Ascending aorta (tissue), 2 donors: ENCODE measurements at regions not wholly inside any gene's neighbourhood (a gene's known extent, or its start where the extent isn't known, plus 50 kb on each side); places are given as distances from the start of the nearest gene placed in this dataset.
"Not testable (repeated sequence)": the region's sequence is repeated elsewhere in the genome, so short reads cannot be mapped to it uniquely, and the experiment has no call there.

Source experiments
- DNase-seq, 2 donors: peaks; one replicate each; pipeline ENCODE4 v3.0.0-alpha.2; 2019; ENCODE audit warnings: low spot score in 2 of 2
- H3K27ac ChIP-seq, 2 donors: fragments of 200-600 bp; sonication (generic); one replicate each; pipeline ENCODE4 v1.5.1; 2016 to 2017; ENCODE audit warnings: mild to moderate bottlenecking in 1 of 2
- H3K27me3 ChIP-seq: fragments of 200-600 bp; sonication (generic); one replicate; pipeline ENCODE4 v1.5.1; 2017
- H3K36me3 ChIP-seq, 2 donors: fragments of 200-600 bp; sonication (generic); one replicate each; pipeline ENCODE4 v1.5.1; 2016
- H3K4me1 ChIP-seq, 2 donors: fragments of 200-600 bp; sonication (generic); one replicate each; pipeline ENCODE4 v1.5.1; 2016 to 2017; ENCODE audit warnings: mild to moderate bottlenecking in 1 of 2
- H3K4me3 ChIP-seq, 2 donors: fragments of 200-600 bp; sonication (generic); one replicate each; pipeline ENCODE4 v1.5.1; 2016 to 2017; ENCODE audit warnings: mild to moderate bottlenecking in 1 of 2
- H3K9me3 ChIP-seq, 2 donors: fragments of 200-600 bp; sonication (generic); one replicate each; pipeline ENCODE4 v1.5.1; 2016
- intact Hi-C: fragments of 100-400 bp; cut with DNase I; formaldehyde crosslinking; loops from one replicate; pipeline ENCODE4 v1.15.1; 2023
- TF ChIP-seq, protein P1 (sequence below), 3 experiments: fragments of 200-600 bp in 2 of 3; fragments of 450-650 bp in 1 of 3; sonication (generic) in 2 of 3; IDR thresholded peaks; one replicate each; pipeline ENCODE4 v1.5.1; 2016 to 2019; ENCODE audit warnings: antibody characterized with exemption in 3 of 3, mild to moderate bottlenecking in 1 of 3, moderate library complexity in 1 of 3

DNA sequence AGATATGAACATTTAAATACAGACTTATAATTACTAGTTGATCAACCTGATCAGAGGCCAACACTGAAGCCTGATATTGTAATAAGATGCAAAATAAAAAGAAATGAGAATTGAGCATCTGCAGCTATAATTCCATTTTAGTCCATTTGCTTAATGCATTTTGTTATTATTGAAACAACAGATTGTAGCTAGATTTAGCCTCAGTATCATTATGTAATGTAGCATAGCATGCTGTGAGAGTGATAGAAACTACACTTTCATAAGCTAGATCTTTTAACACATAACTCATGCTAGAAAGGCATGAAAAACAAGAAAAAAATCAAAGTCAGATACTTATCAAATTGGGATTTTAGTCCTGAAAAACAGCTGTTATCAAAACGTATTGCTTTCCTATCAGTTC is 292.7 kb upstream of the ADARB2 start:
- no peak for DNase-seq
- H3K4me3 ChIP-seq, result no peak overlapping the region
- intact Hi-C loops, result no loop called here
- H3K4me1 ChIP-seq, result no peaks in the 10 kb centered on the region
- H3K36me3 ChIP-seq, result no peaks in the 10 kb centered on the region
- no peaks in the 10 kb centered on the region for H3K9me3 ChIP-seq
- H3K27ac ChIP-seq, result no peak overlapping the region
- H3K27me3 ChIP-seq, result no peaks in the 10 kb centered on the region
- TF ChIP-seq, protein P1, sequence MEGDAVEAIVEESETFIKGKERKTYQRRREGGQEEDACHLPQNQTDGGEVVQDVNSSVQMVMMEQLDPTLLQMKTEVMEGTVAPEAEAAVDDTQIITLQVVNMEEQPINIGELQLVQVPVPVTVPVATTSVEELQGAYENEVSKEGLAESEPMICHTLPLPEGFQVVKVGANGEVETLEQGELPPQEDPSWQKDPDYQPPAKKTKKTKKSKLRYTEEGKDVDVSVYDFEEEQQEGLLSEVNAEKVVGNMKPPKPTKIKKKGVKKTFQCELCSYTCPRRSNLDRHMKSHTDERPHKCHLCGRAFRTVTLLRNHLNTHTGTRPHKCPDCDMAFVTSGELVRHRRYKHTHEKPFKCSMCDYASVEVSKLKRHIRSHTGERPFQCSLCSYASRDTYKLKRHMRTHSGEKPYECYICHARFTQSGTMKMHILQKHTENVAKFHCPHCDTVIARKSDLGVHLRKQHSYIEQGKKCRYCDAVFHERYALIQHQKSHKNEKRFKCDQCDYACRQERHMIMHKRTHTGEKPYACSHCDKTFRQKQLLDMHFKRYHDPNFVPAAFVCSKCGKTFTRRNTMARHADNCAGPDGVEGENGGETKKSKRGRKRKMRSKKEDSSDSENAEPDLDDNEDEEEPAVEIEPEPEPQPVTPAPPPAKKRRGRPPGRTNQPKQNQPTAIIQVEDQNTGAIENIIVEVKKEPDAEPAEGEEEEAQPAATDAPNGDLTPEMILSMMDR (IDR thresholded peaks at IDR 0.05), result no peak

DNA sequence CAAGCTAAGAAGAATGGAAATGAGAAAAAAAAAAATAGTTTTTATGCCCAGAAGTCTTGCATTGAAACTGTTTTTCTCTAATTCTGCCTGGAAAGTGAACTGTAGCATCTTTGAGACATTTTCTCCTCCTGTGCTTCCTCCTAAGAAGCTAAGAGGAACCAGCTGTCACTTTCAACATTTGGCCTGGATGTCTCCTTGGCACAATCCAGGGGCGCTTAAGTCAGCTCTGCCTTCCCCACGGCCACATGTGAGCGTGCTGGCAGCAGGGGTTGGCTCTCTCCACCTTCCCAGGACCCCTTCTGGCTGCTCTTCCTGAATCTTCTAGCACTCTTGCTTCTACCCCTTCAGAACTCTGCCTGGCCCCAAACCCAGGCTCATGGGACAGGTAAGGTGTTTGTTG is 289.6 kb upstream of the ADARB2 start:
- intact Hi-C loops, result no loop called here
- H3K4me3 ChIP-seq, result no peak overlapping the region
- TF ChIP-seq, protein P1 (IDR thresholded peaks at IDR 0.05), result no peak
- H3K27ac ChIP-seq, result no peak overlapping the region
- no peak for DNase-seq
- no peaks in the 10 kb centered on the region for H3K27me3 ChIP-seq
- H3K9me3 ChIP-seq, result no peaks in the 10 kb centered on the region
- H3K36me3 ChIP-seq, result no peaks in the 10 kb centered on the region
- no peaks in the 10 kb centered on the region for H3K4me1 ChIP-seq

DNA sequence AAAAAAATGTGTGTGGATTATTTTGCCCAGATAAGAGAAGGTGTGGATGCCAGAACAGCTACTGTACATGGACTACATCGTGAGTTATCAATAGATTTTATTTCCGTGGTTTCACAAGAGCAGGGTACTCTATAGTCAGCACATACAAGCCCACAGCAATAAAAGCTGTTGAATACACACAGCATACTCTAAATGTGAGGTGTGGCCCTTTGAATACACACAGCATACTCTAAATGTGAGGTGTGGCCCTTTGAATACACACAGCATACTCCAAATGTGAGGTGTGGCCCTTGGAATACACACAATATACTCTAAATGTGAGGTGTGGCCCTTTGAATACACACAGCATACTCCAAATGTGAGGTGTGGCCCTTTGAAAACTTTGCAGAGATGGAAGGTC is 287.4 kb upstream of the ADARB2 start:
- intact Hi-C loops, H3K4me1 ChIP-seq, H3K4me3 ChIP-seq, H3K36me3 ChIP-seq, DNase-seq, H3K27ac ChIP-seq, H3K9me3 ChIP-seq, H3K27me3 ChIP-seq: not testable (repeated sequence)

DNA sequence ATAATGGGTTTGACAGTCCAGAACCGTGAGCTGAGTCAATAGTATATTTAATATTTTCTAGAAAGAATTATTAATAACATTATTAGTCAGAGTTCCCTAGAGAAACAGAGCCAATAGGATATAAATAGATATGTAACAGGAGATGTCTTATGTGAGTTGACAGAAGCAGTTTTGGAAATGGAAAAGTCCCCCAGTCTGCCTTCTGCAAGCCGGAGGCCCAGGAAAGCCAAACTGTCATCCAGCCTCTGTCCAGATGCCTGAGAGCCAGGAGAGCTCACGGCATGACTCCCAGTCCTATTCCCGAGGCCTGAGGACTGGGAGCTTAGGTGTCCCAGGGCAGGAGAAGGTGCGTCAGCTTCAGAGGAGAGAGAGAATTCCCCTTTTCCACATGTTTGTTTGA is 286.4 kb upstream of the ADARB2 start:
- no peaks in the 10 kb centered on the region for H3K9me3 ChIP-seq
- H3K36me3 ChIP-seq, result no peaks in the 10 kb centered on the region
- H3K27ac ChIP-seq, result no peak overlapping the region
- no peak overlapping the region for H3K4me3 ChIP-seq
- no peaks in the 10 kb centered on the region for H3K4me1 ChIP-seq
- DNase-seq, result no peak
- intact Hi-C loops, result no loop called here
- no peaks in the 10 kb centered on the region for H3K27me3 ChIP-seq
- TF ChIP-seq, protein P1 (IDR thresholded peaks at IDR 0.05), result no peak

DNA sequence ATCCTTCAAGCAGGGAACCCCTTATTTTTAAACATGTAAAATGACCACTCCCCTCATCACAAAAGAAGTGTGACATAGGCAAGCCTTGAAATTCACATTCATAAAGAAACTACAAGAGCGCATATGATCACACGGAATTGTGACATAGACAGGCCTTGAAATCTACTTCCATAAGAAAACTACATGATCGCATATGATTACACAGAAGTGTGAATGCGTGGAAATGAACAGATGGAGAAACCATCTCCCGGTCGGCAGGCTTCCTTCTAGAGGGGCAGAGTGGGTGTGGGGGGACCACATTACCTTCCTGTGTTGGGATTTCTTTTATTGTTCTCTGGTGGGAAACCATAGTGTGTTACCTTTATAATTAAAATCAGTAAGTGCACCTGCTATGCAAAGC is 285.1 kb upstream of the ADARB2 start:
- no peak overlapping the region for H3K27ac ChIP-seq
- no peaks in the 10 kb centered on the region for H3K4me1 ChIP-seq
- no peaks in the 10 kb centered on the region for H3K9me3 ChIP-seq
- no peaks in the 10 kb centered on the region for H3K36me3 ChIP-seq
- no peak for DNase-seq
- no peak overlapping the region for H3K4me3 ChIP-seq
- no peaks in the 10 kb centered on the region for H3K27me3 ChIP-seq
- TF ChIP-seq, protein P1 (IDR thresholded peaks at IDR 0.05), result no peak
- intact Hi-C loops, result no loop called here

GRCh38 chr10:2020836-2021235 is 283.5 kb upstream of the ADARB2 start:
- DNase-seq, result no peak
- TF ChIP-seq, protein P1 (IDR thresholded peaks at IDR 0.05), result no peak
- no peak overlapping the region for H3K4me3 ChIP-seq
- no peaks in the 10 kb centered on the region for H3K36me3 ChIP-seq
- no peaks in the 10 kb centered on the region for H3K4me1 ChIP-seq
- H3K27me3 ChIP-seq, result no peaks in the 10 kb centered on the region
- no peak overlapping the region for H3K27ac ChIP-seq
- no peaks in the 10 kb centered on the region for H3K9me3 ChIP-seq
- intact Hi-C loops, result no loop called here
